GM18520 (cell line): ENCODE measurements at regions not wholly inside any gene's neighbourhood (a gene's known extent, or its start where the extent isn't known, plus 50 kb on each side); places are given as distances from the start of the nearest gene placed in this dataset.

ENCODE experiments used
- ATAC-seq: cut with Tn5 transposase; IDR thresholded peaks from one replicate; pipeline ENCODE4 v1.9.1; 2021; ENCODE audit not compliant: unreplicated experiment

GRCh38 chr5:68776381-68776780 lies 317.4 kb upstream of the SLC30A5 start:
- ATAC-seq = no peak

- no peak for ATAC-seq
Observed at GRCh38 chr5:68777135-68777534, 316.7 kb upstream of the SLC30A5 start.

- no peak for ATAC-seq
Observed at GRCh38 chr5:68778484-68778883, 315.3 kb upstream of the SLC30A5 start.

- ATAC-seq = no peak
Observed at GRCh38 chr5:68780299-68780955, 313.4 kb upstream of the SLC30A5 start.

- ATAC-seq = no peak
Observed at GRCh38 chr5:68793074-68793473, 300.7 kb upstream of the SLC30A5 start.

- ATAC-seq = no peak
Observed at GRCh38 chr5:68793993-68794392, 299.8 kb upstream of the SLC30A5 start.

GRCh38 chr5:68795190-68795589 lies 298.6 kb upstream of the SLC30A5 start:
- no peak for ATAC-seq

GRCh38 chr5:68798877-68799843 lies 294.7 kb upstream of the SLC30A5 start:
- ATAC-seq = no peak

GRCh38 chr5:68802430-68802829 lies 291.4 kb upstream of the SLC30A5 start:
- no peak for ATAC-seq

GRCh38 chr5:68803881-68804319 lies 289.9 kb upstream of the SLC30A5 start:
- ATAC-seq = no peak

- no peak for ATAC-seq
Observed at GRCh38 chr5:68804343-68804742, 289.5 kb upstream of the SLC30A5 start.

- no peak for ATAC-seq
Observed at GRCh38 chr5:68805444-68805843, 288.4 kb upstream of the SLC30A5 start.

- no peak for ATAC-seq
Observed at GRCh38 chr5:68817632-68818031, 276.2 kb upstream of the SLC30A5 start.

- no peak for ATAC-seq
Observed at GRCh38 chr5:68818057-68818695, 275.6 kb upstream of the SLC30A5 start.

GRCh38 chr5:68818870-68819269 lies 274.9 kb upstream of the SLC30A5 start:
- no peak for ATAC-seq

- ATAC-seq = no peak
Observed at GRCh38 chr5:68821056-68821455, 272.8 kb upstream of the SLC30A5 start.

- ATAC-seq = no peak
Observed at GRCh38 chr5:68822796-68823195, 271.0 kb upstream of the SLC30A5 start.

- ATAC-seq = no peak
Observed at GRCh38 chr5:68823301-68823700, 270.5 kb upstream of the SLC30A5 start.

- ATAC-seq = no peak
Observed at GRCh38 chr5:68830377-68830898, 263.4 kb upstream of the SLC30A5 start.

GRCh38 chr5:68834491-68834981 lies 259.3 kb upstream of the SLC30A5 start:
- ATAC-seq = no peak

- ATAC-seq = no peak
Observed at GRCh38 chr5:68838157-68838718, 255.6 kb upstream of the SLC30A5 start.
